GM20000 (cell line): ENCODE measurements at regions not wholly inside any gene's neighbourhood (a gene's known extent, or its start where the extent isn't known, plus 50 kb on each side); places are given as distances from the start of the nearest gene placed in this dataset.

ENCODE experiments used
- DNase-seq: peaks from one replicate; pipeline ENCODE4 v3.0.0; 2012; ENCODE audit warnings: low spot score
- TF ChIP-seq, protein P1 (sequence below): IDR thresholded peaks from 2 replicates; pipeline ENCODE4 v1.5.1; 2012; ENCODE audit warnings: mild to moderate bottlenecking, control low read depth; ENCODE audit errors: extremely low read depth, missing control alignments

DNA sequence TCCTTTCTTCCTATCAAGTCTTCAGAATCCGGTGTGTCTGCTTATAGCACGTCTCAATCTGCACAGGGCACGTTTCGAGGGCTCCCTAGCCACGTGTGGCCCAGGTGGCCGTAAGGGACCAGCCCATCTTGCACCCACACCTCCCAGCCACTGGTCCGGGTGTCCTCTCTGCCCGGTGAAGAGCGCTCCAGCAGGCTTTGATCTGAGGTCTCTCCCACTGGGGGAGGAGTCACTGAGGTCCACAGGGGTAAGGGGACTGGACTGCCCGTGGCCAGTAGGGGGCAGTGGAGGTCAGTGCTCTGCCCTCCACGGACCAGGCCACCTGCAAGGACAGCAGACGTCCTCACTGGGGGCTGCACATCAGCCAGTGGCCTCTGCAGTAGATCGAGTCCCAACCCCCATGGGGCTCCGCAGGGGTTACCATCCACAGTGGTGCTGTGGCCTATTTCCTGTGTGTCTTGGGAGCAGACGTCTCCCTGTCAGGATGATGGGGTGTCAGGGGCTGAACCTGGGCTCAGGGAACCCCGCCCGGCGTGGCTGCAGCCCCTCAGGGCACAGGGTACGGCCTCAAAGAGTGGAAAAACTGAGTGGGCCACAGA is 204.1 kb upstream of the CIBAR2 start:
- peak; percentile 78 for DNase-seq
- TF ChIP-seq, protein P1, sequence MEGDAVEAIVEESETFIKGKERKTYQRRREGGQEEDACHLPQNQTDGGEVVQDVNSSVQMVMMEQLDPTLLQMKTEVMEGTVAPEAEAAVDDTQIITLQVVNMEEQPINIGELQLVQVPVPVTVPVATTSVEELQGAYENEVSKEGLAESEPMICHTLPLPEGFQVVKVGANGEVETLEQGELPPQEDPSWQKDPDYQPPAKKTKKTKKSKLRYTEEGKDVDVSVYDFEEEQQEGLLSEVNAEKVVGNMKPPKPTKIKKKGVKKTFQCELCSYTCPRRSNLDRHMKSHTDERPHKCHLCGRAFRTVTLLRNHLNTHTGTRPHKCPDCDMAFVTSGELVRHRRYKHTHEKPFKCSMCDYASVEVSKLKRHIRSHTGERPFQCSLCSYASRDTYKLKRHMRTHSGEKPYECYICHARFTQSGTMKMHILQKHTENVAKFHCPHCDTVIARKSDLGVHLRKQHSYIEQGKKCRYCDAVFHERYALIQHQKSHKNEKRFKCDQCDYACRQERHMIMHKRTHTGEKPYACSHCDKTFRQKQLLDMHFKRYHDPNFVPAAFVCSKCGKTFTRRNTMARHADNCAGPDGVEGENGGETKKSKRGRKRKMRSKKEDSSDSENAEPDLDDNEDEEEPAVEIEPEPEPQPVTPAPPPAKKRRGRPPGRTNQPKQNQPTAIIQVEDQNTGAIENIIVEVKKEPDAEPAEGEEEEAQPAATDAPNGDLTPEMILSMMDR: peak; percentile 74

DNA sequence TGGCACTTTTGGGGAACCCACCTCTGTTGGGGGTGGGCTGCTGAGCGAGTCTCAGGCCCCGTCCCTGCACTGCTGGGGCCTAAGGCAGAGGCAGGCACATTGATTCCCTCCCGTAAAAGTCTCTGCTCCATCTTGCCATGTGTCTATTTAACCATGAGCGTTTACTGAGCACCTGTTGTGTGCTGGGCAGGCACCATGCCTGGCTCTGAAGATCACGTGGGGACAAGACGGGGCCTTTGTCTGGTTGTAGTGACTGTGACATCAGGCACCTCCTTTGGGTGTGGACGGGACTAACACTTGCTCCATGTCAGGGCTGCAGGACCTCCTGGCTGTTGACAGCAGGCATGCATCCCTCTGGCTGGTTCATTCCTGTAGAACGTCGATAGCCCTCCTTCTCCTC is 204.7 kb upstream of the CIBAR2 start:
- TF ChIP-seq, protein P1: no peak
- no peak for DNase-seq

DNA sequence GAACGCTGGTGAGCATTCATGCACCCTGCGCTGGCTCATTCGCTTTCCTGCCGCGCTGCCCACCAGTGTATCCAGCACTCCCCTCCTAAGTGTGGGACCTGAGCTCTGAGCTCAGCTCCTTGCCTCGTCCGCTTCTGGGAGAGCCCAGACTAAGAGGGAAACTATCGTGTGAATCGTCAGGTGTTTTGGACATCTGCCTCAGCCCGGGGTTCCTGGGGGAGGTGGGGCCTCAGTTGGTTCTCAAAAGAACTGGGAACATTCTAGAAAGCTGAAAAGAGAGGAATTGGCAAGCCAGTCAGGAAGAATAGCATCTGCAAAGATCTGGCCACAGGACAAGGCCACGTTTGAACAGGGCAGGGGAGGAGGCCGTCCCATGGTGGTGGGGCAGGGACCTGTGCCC is 205.4 kb upstream of the CIBAR2 start:
- TF ChIP-seq, protein P1: no peak
- no peak for DNase-seq

GRCh38 chr16:85319208-85319983 is 207.1 kb upstream of the CIBAR2 start:
- TF ChIP-seq, protein P1: no peak
- DNase-seq: no peak

GRCh38 chr16:85319984-85320440 is 207.7 kb upstream of the CIBAR2 start:
- no peak for DNase-seq

GRCh38 chr16:85320677-85321385 is 208.6 kb upstream of the CIBAR2 start:
- TF ChIP-seq, protein P1: no peak
- no peak for DNase-seq

More at GRCh38 chr16:85319984-85320440, 207.7 kb upstream of the CIBAR2 start:
- TF ChIP-seq, protein P1: no peak
